CD4-positive, alpha-beta T cell treated with Interferon gamma for 1 hour (primary cell): ENCODE measurements at regions not wholly inside any gene's neighbourhood (a gene's known extent, or its start where the extent isn't known, plus 50 kb on each side); places are given as distances from the start of the nearest gene placed in this dataset.

Experiments
- DNase-seq: peaks from one replicate; pipeline ENCODE4 v3.0.0-alpha.2; 2020

DNA sequence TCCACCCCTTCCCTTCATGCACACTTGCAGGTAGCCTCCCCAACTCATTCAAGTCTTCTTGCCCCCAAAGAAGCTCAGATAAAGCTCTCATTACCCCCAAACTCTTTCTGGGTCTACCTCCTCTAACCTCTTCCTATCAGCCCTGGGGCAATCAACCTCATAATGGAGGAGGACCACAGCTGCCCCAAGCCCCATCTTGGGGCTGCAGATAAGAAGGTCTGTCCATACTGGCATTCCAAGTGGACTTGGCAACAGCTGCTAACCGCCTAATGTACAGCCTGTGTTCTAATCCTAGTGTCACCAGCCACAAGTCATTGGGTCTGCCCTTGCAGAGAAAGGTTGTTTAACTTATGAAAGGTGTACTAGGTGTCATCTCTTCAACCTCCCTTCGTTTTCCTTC lies 107.4 kb upstream of the ADGRF1 start:
- no peak for DNase-seq

DNA sequence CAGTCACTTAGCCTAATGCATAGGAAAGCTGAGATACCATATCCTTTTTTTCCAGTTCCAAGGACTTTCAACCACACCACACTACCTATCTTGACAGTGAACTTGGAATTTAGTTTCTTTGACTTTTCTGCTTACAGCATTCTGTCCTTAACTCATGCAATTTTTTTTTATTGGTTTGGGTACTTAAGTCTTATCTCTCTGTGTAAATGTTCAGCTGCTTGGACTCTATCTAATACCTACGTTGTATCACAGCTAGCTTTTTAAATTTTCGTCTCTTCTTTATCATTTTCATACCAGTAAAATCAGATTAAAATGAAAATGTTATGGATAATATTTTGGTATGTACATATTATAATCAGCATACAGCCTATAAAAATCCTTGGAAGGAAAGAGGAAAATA lies 106.9 kb upstream of the ADGRF1 start:
- DNase-seq = no peak

DNA sequence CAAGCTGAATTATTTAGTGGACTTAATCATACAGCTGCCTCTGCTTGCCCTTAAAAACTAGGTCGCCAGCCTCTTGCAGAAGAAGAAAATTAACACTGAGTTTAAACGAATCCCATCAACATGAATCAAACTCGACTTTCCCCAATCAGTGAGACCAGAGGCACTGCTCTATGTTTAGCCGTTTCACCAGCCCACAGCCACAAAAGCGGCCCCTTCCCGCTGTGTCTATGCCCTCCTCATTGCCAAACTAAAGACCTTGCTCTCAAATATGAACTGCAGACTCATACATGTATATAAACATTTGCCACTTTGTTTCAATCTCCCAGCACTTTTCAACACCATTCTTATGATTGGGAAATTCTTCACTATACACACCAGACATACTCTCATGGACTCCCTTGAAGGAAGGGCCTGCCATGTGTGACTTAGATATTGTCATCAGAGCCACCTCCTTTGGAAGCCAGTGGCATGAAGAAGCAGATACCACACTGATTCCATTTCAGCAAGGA lies 105.8 kb upstream of the ADGRF1 start:
- no peak for DNase-seq

DNA sequence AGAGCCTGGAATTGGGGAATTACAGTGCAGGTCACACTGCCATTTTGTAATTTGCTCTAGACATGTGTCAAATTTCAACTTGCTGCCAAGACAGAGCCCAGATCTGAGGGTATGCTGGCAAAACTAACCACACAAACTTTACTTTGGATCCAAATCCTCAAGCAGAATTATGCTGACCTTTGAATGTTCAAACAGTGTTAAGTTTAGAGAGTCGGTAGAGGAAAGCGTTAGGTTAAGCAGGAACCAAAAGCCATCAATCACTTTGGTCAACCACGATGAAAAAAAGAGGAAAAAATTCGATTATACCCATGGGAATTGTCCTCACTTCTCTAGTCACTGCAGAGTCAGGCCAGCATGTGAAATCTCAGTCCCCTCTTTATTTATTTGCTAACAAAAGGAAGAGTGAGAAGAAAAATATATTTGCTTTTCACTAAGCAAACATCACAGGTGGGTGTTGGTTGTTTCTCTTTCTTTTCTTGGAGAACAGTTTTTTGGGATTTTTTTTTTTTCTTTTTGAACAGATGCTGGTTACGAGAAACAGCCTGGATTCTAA lies 105.1 kb upstream of the ADGRF1 start:
- no peak for DNase-seq

DNA sequence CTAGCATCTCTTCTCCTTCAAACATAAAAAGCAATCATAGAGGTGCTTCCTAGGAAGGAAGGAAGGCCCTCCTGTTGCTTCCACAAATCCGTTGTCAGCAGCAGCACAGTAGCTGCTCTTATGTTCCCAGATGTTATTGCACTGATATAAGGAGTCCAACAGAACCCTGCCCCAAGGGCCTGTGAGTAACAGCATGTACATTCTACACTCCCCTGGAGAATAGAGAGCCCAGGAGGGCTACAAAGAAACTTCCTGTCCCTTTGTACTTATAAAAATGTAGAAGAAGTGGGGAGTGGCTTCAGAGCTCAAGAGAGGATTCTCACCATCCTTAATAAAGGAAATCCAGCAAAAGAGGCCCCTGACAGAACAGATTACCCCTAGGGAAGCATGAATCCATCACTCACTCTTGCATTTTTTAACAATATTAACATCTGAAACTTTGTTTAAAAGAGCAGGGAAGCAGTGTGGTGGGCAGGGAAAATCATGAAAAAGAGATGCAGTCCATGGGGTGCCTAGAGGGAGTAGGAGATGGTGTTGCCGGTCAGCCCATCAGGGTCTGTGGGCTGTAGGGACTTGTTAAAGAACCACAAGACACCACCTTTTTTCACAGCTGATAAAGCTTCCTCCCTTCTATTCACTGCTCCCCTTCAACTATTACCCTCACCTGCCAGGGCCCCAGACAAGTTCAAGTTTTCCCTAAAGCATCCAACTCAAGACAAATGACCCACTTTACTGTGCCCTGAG lies 104.5 kb upstream of the ADGRF1 start:
- no peak for DNase-seq

DNA sequence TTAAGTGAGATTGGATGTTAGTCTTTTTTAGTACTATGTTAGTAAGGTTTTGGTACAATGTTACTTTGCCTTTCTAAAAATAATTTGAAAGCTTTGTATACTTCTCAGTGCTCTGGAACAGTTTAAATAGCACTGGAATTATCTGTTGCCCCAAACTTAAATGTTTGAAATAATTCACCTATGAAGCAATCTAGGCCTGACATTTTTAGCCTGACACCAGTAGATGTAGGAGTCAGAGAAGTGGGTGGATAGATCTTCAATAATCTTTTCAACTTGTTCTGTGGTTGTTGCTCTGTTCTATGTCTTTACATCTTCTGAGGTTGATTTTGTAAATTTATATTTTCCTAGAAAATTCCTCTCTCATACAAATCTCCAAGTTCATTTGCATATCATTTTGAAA lies 103.1 kb upstream of the ADGRF1 start:
- DNase-seq = no peak

DNA sequence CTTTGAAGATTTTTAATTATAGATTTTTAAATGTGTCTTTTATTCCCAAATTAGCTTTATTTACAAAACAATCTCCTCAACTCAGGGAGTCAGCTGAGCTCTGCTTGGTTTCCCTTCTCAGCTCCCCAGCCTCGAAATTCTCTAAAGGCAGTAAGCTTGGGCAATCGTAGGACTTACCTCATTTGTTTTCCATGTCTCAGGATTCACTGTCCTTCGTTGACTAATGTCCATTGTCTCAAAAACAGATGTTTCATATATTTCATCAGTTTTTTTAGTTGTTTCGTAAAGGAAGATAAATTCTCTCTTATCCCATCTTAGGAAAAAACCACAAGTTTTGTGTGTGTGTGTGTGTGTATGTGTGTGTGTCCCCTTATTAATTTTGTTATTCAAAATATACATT lies 102.2 kb upstream of the ADGRF1 start:
- no peak for DNase-seq

DNA sequence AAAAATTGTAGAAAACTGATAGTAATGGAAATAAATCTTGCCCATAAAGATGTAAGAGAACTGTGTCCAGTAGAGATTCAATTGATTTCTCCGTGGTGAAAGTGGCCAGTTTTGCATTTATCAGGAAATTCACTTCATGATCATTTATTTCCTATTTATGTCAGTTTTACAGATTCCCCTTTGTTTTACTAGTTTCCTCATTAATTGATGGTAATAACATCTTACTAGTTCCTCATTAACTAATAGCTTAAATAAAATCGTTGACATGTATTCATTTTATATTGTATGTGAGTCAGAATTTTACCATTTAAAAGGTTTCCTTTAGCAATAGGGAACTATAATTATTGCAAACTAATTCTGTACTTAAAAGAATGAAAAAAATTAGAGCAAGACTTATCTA lies 99.8 kb upstream of the ADGRF1 start:
- no peak for DNase-seq

DNA sequence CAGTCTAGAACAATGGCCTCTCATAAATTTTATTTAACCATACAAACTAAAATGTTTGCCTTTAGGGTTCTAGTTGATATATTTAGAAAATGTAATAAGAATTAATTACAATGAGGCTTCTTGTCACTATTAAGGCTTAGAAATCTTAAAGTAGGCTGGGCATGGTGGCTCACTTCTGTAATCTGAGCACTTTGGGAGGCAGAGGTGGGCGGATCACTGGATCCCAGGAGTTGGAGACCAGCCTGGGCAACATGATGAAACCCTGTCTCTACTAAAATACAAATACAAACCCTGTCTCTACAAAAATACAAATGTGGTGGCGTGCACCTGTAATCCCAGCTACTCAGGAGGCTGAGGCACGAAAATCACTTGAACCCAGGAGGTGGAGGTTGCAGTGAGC lies 99.0 kb upstream of the ADGRF1 start:
- DNase-seq = no peak

DNA sequence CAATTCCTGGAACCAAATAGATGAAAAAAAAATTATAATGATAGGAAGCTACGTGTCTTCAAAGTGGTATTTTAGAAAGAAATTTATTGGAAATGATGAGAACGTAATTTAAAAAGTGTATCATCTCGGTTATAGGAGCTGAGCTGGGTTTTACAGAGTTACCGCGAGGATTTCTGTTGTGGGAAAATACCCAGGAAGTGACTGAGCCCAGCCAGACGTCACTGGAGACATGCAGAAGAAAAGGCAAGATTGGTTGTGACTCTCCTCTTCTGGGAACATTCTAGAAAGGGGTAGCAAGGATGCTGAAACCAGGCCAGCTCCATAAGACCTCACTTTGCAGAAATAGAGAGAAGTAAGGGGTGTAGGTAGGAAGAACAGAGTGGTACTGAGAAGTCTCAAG lies 95.9 kb upstream of the ADGRF1 start:
- no peak for DNase-seq

DNA sequence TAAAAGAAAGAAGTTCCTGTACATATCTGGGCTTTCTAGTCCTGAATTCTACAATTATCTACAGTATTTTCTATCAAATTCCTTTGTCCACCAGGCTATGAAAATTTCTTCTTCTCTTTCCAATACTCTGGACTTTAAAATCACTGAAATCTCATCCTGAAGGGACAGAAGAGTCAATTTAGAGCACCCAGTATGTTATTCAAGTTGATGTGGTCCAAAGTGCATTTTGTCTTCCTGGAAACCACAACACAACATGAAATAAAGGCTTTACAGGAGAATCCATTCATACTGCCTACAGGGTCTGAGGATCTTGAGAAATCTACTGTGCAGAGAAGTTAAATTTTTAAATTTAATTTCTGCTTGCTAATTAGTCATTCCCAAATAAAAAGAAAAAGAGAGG lies 94.9 kb upstream of the ADGRF1 start:
- no peak for DNase-seq

DNA sequence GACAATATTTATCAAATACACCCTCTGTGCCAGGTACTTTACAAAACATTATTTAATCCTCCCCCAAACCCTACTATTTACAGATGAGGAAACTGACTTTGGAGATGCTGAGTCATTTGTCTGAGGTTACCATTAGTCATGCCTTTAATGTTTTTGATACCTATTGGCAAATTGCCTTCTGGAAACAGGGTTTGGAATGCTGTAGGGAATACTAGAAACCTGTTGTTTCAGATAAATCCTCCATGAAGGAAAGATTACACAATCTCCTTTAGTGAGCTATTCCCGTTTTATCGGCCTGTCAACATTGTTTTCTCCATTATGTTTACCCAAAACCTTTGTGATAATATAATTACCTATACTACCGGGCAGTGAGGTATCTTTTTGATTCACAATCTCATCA lies 93.6 kb upstream of the ADGRF1 start:
- DNase-seq = no peak

DNA sequence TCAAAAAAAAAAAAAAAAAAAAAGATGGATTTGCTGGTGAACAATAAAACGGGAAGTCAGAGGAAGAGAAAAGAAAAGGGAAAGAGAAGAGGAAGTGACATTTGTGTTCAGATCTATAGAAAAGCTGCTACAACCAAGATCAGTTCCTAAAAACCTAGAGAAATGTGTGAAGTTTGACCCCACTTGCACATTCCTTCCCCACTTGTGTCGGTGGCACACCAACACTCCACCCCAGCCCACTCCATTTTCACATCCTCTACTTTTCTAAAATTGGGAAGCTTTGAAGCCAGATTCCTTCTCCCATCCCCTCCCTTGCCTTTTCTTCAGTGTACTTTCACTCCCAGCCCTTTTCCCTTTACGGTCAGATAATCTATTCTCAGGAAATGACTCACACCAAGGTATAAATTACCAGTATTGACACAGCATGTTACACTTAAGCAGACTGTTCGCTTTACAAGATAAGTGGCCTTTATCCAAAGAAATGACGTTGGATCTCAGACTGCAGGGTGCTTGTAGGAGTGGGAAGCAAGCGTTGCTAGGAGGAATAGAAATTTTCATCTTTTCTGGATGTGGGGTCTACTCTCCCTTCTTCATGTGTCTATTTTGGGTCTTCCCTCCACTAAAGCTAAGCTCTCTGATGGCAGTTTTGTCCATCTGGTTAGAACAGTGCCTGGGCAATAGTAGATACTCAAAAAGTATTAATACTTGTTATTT lies 92.5 kb upstream of the ADGRF1 start:
- DNase-seq = no peak

DNA sequence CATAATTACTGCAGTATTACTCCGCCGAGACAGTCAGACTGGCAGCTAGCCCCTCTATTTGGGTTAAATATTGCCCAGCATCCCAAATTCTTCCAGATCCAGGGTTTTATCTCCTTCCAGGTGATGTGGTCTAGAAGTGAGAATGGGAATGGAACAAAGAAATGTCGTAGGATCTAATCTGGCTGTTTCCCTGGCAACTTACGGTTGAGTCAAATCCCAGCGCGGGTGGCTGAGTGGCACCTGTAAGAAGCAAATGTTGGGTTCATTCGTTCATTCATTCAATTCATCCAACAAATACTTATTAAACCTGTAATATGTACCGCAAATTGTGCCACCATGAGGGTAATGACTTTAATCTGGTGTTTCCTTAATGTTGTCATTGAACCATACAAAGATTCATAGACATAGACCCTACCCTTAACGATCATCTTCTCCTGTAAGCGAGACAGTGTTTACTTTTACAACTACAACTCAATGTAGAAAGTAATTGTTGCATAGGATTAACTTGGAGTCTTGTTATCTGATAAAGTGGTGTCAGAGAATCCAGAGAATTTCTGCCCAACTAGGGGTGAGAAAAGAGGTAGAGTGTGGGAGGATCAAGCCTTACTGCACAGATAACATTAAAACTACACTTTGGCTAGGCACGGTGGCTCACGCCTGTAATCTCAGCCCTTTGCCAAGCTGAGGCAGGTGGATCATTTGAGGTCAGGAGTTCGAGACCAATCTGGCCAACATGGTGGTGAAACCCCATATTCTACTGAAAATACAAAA lies 91.3 kb upstream of the ADGRF1 start:
- DNase-seq = no peak

DNA sequence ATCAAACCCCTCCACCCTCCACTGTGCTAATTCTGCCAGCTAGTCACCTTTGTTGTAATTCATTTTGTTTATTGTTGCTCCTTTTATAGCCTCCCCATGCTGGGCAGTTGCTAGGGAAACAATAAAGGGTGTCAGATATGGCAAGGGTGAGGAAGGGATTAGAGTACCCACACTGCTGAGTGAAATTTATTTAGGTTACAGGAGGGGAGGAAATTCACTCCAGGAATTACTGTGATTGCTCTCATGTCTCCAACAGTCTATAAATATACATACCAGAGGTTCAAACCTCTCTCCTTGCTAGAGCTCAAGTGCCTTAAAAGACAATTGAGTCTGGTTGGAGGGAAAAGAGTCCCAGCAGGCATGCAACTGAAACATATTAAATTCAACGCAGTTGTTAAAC lies 90.6 kb upstream of the ADGRF1 start:
- no peak for DNase-seq

DNA sequence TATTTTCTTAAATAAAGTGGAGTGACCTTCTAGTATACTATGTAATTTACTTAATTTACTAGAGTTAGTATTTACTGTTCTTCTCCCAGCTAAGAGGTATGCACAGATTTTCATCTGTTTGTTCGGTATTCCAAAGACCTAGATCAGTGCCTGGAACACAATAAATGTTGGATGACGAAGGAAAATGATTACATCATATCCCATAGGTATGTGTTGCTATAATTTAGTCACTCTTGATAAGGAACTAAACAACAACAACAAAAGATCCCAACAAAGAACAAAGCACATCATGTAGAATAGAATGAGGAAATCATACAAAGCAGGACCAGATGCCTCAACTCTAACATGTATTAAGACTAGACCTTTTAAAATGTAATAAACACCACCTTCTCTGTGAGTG lies 89.6 kb upstream of the ADGRF1 start:
- DNase-seq = no peak

DNA sequence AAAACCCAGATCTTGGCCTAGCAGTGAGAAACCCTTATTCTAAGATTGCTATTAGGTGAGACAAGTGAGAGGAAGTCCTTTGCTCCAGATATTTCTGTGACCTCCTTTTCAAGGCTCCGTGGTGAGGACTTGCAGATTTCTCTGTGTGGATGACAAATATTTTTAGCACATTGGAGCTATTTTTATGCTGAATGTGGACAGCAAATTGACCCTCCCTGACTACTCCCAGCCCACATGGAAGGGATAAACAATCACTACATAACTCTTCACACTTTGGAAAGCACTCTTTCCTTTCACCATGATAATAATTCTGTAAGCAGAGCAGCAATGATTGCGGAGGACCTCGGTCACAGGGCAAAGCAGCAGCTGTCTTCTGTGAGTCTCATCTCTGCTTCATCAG lies 88.0 kb upstream of the ADGRF1 start:
- no peak for DNase-seq

DNA sequence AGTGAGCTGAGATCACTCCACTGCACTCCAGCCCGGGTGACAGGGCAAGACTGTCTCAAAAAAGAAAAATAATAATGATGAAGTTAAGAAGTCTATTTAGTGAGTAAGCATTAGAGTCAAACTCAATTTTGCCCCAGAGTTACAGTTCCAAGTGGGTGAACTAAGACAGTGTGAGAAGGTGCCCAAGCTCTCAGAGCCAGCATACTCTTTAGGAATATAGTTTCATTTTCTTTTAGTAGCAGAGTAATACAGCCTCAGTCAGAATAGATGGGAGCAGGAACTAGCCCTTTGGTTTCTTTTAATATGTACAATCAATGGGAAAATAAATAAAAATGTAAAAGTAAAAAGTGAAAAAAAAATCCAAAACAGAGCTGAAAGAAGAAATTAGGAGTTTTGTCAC lies 87.0 kb upstream of the ADGRF1 start:
- no peak for DNase-seq

DNA sequence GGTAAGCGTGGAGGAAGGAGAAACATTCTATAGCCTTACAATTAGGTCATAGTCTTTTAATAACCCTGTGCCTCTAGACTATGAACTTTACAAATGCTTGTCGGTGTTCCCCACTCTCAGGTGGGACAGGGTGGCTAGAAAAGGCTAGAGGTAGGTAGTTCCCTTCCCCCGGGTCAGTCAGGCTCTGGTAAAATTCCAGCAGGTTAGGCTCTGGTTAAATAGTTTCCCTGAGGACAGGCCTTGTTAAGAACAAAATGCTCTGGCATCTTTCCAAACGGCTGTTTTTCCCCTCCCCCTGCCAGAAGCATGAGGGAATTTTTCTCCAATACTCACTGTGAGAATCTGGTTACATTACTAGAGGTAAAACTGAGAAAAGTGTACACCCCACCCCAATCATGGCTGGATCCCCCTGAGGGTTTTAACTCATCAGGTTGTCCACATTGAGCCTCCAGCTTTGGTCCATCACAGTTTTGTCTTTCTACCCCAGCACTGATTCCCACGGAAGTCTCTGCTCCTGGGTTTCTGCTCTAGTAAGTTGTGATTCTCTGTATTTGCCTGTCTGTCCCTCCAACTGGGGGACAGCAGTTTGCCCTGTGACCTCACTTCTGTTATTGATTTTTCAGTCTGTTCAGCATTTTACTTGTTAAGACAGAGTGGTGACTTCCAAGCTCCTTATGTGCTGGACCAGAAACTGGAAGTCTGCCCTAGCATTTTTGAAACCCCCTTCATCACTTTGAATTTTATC lies 84.7 kb upstream of the ADGRF1 start:
- no peak for DNase-seq

DNA sequence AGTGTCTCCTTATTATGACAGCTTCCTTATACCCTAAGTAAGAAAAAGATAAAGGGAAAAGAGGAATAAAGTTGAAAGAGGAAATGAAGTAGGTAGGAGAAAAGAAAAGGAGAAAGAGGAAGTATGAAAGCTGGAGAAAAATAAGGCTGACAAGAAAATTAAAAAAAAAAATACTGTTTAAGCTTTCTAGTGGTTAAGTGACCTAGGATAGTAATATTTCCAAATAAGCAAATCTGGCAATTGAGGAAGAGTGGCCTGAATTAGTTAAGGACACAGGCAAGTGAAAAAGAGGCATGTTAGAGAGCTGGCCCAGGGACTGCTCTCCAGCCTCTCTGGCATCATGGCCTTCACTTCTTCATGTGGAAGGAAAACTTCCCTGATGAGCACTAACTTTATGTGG lies 76.5 kb upstream of the ADGRF1 start:
- DNase-seq = no peak

DNA sequence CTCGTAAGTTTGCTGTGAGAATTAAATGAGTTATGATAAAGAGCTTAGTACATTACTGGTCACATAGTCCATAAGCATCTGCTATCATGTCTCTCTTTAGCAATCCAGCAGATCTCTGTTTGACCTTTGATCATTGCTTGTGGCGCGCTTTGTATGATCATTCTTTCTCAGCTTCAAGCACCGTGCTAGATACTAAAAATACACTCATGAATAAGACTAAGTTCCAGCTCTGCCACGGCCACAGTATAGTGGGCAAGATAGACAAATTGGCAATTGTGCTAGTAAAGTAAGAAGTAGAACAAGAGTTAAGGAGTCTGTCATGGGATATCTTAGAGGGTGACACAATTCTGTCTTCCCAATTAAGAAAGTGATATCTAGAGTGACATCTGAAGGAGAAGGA lies 75.2 kb upstream of the ADGRF1 start:
- DNase-seq = no peak

DNA sequence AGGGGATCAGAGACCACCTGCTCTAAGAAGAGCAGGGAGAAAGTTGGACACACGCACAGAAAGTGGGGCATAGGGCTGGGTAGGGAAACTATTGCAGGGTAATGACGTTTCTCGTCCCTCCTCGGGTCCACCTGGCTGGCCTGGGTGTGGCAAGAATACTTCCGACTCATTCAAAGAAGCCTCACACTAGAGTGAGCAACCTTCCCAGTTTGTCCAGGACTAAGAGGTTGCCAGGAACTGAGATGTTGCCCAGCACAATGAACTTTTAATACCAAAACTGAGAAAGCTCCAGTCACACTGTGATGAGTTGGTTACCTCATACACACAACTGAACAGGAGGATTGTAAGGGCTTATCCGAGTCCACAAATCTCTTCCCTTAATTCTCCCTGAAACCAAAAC lies 74.5 kb upstream of the ADGRF1 start:
- DNase-seq = no peak

DNA sequence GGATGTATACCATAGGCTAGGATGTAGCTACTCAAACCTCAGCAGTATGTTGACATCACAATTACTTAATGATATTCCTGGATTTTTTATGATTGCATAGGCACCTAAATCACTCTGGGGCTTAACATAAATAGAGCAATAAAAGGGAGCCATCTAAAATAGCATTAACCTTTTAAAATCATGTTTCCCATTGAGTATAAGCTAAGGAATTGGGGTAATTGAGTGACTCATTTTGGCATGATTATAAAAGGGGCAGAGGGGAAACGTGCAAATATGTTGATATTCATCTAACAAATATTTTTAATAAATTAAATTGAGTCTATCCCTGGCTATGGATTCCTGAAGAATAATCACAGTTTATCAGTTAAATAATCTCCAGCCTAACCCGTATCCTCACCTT lies 74.0 kb upstream of the ADGRF1 start:
- no peak for DNase-seq
